Muscle of leg (tissue), 3 donors: ENCODE measurements at regions not wholly inside any gene's neighbourhood (a gene's known extent, or its start where the extent isn't known, plus 50 kb on each side); places are given as distances from the start of the nearest gene placed in this dataset.
"Not testable (repeated sequence)": the region's sequence is repeated elsewhere in the genome, so short reads cannot be mapped to it uniquely, and the experiment has no call there.

Source experiments
- DNase-seq: peaks from one replicate; pipeline ENCODE4 v3.0.0; 2013
- H3K27ac ChIP-seq: one replicate; pipeline ENCODE4 v1.5.1; 2013; ENCODE audit warnings: mild to moderate bottlenecking, low read length, control low read depth
- H3K27me3 ChIP-seq: one replicate; pipeline ENCODE4 v1.6.1; 2013; ENCODE audit warnings: low read length; ENCODE audit not compliant: control insufficient read depth, insufficient read depth
- H3K36me3 ChIP-seq: one replicate; pipeline ENCODE4 v1.6.1; 2013; ENCODE audit warnings: low read length; ENCODE audit not compliant: control insufficient read depth, insufficient read depth
- H3K4me1 ChIP-seq: one replicate; pipeline ENCODE4 v1.6.1; 2013; ENCODE audit warnings: low read length; ENCODE audit not compliant: control insufficient read depth, insufficient read depth
- H3K4me3 ChIP-seq: one replicate; pipeline ENCODE4 v1.5.1; 2013; ENCODE audit warnings: low read length, control low read depth
- H3K9me3 ChIP-seq: replicated peaks from 2 replicates; pipeline ENCODE4 v1.6.1; 2013; ENCODE audit warnings: low read depth, low read length; ENCODE audit not compliant: control insufficient read depth
- WGBS: methylation state at CpG from one replicate; pipeline ENCODE4 v1.1.5; 2013; ENCODE audit warnings: missing lambda C conversion rate; ENCODE audit not compliant: insufficient coverage; 5-methylcytosine and 5-hydroxymethylcytosine counted together

DNA sequence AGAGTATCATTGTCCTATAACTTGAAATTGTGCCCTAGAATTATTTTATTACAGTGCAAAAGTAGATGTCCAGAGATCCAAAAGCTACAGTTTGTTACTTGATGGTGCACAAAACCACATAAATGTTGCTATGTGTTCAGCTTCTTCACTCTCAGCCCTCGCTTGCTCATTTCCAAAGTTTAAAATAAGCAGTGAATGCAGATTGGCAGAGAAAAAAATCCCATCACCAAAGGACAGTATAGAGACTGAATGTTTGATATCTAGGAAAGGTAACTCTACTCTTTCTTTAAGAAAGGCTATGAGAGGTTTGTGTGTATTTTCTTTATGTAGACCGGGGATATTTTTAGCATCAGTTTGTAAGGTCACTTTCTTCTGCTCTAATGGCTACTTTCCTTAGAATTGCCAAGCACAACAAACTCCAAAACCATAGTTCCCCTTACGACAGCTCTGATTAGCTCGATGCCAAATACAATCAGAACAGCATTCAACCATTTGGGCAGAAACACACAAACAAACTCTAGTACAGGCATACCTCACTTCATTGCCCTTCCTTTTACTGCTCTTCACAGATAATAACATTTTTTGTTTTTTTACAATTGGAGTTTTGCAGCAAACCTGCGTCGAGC is 164.1 kb upstream of the CCDC54 start:
- Histone ChIP-seq H3K9me3 (no peaks in the 10 kb centered on the region), H3K27me3 (no peaks in the 10 kb centered on the region), H3K4me1 (peaks cover 16% of the 10 kb centered on the region), H3K4me3 (no peak overlapping the region), H3K27ac (peak overlapping the region; percentile 53), H3K36me3 (no peaks in the 10 kb centered on the region)
- WGBS, result 73% methylated on average over 5 of the region's 6 CpGs
- DNase-seq, result no peak

- no peak for DNase-seq
- Histone ChIP-seq H3K27me3 (no peaks in the 10 kb centered on the region), H3K4me3 (no peak overlapping the region), H3K36me3 (no peaks in the 10 kb centered on the region), H3K9me3 (no peaks in the 10 kb centered on the region), H3K4me1 (peaks cover 10% of the 10 kb centered on the region), H3K27ac (no peak overlapping the region)
- WGBS, result 80% methylated on average over 1 of the region's 5 CpGs
These were observed 161.0 kb upstream of the CCDC54 start for GRCh38 chr3:107216229-107216628.

- 67% methylated on average over 1 of the region's 3 CpGs for WGBS
- H3K4me1 ChIP-seq, result peaks cover 7% of the 10 kb centered on the region
- no peaks in the 10 kb centered on the region for H3K36me3 ChIP-seq
- H3K9me3 ChIP-seq, result no peaks in the 10 kb centered on the region
- H3K27me3 ChIP-seq, result no peaks in the 10 kb centered on the region
- DNase-seq, result peak; percentile 24
- no peak overlapping the region for H3K4me3 ChIP-seq
- no peak overlapping the region for H3K27ac ChIP-seq
These were observed 160.5 kb upstream of the CCDC54 start for GRCh38 chr3:107216711-107217110.

DNA sequence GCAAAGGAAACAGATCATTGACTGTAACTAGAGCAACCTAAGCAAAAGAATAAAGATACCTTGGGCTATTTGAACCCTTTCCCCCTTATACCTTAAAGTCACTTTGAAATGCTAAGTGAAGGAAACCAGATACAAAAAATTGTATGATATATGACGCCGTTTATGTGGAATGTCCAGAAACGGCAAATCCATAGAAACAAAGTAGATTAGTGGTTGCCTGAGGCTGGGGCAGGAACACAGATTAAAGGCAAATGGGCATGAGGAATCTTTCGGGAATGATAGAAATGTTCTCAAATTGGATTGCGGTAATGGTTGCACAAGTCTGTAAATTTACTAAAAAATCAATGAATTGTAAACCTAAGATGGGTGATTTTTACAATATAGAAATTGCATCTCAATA is 160.1 kb upstream of the CCDC54 start:
- Histone ChIP-seq H3K36me3 (no peaks in the 10 kb centered on the region), H3K4me1 (peaks cover 6% of the 10 kb centered on the region), H3K27ac (no peak overlapping the region), H3K4me3 (no peak overlapping the region), H3K9me3 (no peaks in the 10 kb centered on the region), H3K27me3 (no peaks in the 10 kb centered on the region)
- DNase-seq, result no peak
- 40% methylated on average over 1 of the region's 5 CpGs for WGBS

DNA sequence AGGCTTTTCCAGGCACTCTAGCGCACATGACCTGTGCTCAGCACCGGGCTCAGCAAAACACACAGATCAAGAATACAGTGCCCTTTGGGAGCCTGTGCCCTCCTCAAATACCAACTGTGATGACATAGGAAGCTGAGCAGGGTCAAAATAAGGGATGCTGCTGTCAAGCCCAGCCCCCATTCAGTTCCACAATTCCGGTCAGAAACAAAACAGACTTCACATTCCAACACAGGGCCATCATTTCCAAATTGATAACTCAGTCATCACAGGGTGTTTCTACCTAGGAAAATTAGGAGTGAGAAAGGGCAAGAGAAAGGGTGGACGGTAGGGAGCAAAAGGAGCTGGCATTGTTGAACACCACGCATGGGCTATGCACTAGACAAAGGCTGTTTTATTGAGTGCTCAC is 158.4 kb upstream of the CCDC54 start:
- no peaks in the 10 kb centered on the region for H3K9me3 ChIP-seq
- no peak for DNase-seq
- no peaks in the 10 kb centered on the region for H3K27me3 ChIP-seq
- no peak overlapping the region for H3K27ac ChIP-seq
- no peak overlapping the region for H3K4me3 ChIP-seq
- H3K36me3 ChIP-seq, result no peaks in the 10 kb centered on the region
- H3K4me1 ChIP-seq, result peaks cover 4% of the 10 kb centered on the region
- 93% methylated on average over 3 of the region's 5 CpGs for WGBS

DNA sequence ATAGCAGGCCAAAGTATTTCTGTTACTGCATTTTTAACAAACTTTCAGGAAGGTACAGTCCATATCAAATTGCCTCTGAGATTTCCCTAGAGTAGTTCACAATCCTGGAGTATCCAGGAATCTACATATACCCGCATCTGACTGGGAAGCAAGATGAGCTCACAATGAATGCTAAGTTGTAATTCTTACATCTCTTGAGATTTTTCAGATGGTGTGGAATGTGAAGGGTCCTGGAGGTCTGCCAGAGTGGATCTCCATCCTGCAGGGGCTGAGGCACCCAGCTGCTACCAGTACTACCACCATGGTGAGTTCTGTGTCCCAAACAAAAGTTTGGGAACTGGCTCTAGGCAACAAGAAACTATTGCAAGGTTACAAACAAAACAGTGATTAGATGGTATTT is 156.7 kb upstream of the CCDC54 start:
- DNase-seq, result no peak
- no peaks in the 10 kb centered on the region for H3K9me3 ChIP-seq
- H3K27me3 ChIP-seq, result no peaks in the 10 kb centered on the region
- no peak overlapping the region for H3K4me3 ChIP-seq
- no CpG with 5 or more reads among the region's 1 CpG for WGBS
- peaks cover 4% of the 10 kb centered on the region for H3K4me1 ChIP-seq
- H3K36me3 ChIP-seq, result no peaks in the 10 kb centered on the region
- no peak overlapping the region for H3K27ac ChIP-seq

DNA sequence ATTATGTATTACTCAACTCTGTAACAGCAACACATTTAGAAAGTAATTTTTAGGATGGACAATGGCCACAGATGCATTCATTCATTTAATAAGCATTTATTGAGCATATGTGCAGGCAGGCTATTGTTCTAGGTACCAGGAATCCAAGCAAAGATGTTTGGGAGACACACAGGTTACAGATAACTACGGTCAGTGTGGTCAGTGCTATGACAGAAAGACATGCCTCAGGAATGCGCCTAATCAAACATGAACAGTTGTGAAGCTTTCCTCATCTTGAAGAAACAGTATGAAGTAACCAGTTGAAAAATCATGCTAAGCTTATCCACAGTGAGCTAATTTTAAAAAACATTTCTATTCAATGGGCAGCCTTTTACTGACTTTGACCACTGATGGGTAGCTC is 155.4 kb upstream of the CCDC54 start:
- WGBS, result no CpG with 5 or more reads among the region's 2 CpGs
- Histone ChIP-seq H3K4me3 (no peak overlapping the region), H3K27me3 (no peaks in the 10 kb centered on the region), H3K9me3 (no peaks in the 10 kb centered on the region), H3K36me3 (no peaks in the 10 kb centered on the region), H3K27ac (no peak overlapping the region), H3K4me1 (peaks cover 4% of the 10 kb centered on the region)
- no peak for DNase-seq

DNA sequence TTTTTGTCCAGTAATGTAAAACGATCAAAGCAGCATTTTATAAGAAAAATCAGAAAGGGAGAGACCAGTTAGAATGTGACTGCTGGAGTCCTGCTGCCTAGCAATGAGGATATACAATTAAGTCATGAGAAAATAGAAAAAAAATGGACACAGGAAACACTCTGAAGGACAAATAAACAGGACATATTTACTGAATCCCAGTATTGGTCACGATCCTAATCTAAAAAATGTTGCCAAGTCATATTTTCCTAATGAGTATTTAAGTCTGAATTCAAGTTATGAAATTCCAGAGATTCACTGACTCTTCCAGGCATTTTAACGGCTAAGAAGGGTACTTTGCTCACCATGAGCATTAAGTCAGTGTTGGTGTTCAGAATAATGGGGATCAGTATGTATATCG is 154.3 kb upstream of the CCDC54 start:
- H3K4me1 ChIP-seq, result peaks cover 4% of the 10 kb centered on the region
- 40% methylated on average over 1 of the region's 4 CpGs for WGBS
- peak overlapping the region; percentile 81 for H3K27ac ChIP-seq
- H3K36me3 ChIP-seq, result no peaks in the 10 kb centered on the region
- H3K9me3 ChIP-seq, result no peaks in the 10 kb centered on the region
- peak; percentile 61 for DNase-seq
- H3K4me3 ChIP-seq, result no peak overlapping the region
- H3K27me3 ChIP-seq, result no peaks in the 10 kb centered on the region

DNA sequence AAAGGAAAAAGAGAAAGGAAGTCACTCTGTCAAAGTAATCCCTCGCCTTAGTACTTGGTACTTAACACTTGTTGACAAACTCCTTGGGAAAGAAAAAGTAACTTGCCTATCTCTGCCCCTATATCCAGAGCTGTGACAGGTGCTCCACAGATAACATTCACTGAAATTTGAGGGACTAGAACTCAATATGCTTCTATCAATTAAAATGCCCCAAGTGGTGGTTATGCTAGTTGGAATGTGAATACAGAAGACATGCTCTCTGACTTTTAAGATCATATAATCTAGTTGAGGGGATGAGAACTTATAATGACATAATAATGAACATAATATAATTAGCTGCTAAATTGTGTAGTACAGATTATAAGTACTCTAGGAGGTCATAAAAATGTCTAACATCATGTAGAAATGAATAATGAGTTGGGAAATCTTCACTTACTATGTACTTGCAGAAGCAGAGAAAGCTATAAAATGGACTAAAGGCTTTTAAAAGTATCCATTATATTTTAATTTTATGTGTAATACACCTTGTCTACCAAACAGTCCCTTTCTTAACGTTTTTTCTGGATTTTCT is 153.1 kb upstream of the CCDC54 start:
- Histone ChIP-seq H3K4me3 (no peak overlapping the region), H3K4me1 (peaks cover 2% of the 10 kb centered on the region), H3K27ac (no peak overlapping the region), H3K9me3 (no peaks in the 10 kb centered on the region), H3K27me3 (no peaks in the 10 kb centered on the region), H3K36me3 (no peaks in the 10 kb centered on the region)
- no CpG with 5 or more reads among the region's 2 CpGs for whole genome bisulfite sequencing
- no peak for DNase-seq

- H3K27ac ChIP-seq, result no peak overlapping the region
- 67% methylated on average over 1 of the region's 1 CpG for WGBS
- no peaks in the 10 kb centered on the region for H3K9me3 ChIP-seq
- H3K4me1 ChIP-seq, result peaks cover 2% of the 10 kb centered on the region
- H3K36me3 ChIP-seq, result no peaks in the 10 kb centered on the region
- H3K4me3 ChIP-seq, result no peak overlapping the region
- no peaks in the 10 kb centered on the region for H3K27me3 ChIP-seq
- DNase-seq, result no peak
These were observed 150.1 kb upstream of the CCDC54 start for GRCh38 chr3:107227091-107227490.

GRCh38 chr3:107233877-107234276 is 143.4 kb upstream of the CCDC54 start:
- H3K4me1 ChIP-seq, H3K9me3 ChIP-seq, H3K27ac ChIP-seq, H3K36me3 ChIP-seq, H3K4me3 ChIP-seq, DNase-seq, H3K27me3 ChIP-seq: not testable (repeated sequence)
- 96% methylated on average over 4 of the region's 4 CpGs for WGBS
